Esophagus (tissue), 2 donors: ENCODE measurements at regions not wholly inside any gene's neighbourhood (a gene's known extent, or its start where the extent isn't known, plus 50 kb on each side); places are given as distances from the start of the nearest gene placed in this dataset.
"Not testable (repeated sequence)": the region's sequence is repeated elsewhere in the genome, so short reads cannot be mapped to it uniquely, and the experiment has no call there.

ENCODE experiments used
- H3K27ac ChIP-seq, 2 donors: one replicate each; pipeline ENCODE4 v1.5.1; 2013; ENCODE audit warnings: low read depth in 2 of 2, mild to moderate bottlenecking in 2 of 2, inconsistent platforms in 1 of 2, low read length in 1 of 2, moderate library complexity in 1 of 2
- H3K27me3 ChIP-seq, 2 donors: one replicate each; pipeline ENCODE4 v1.6.1; 2013; ENCODE audit warnings: low read length in 2 of 2, control low read depth in 1 of 2, mild to moderate bottlenecking in 1 of 2; ENCODE audit not compliant: insufficient read depth in 2 of 2, control insufficient read depth in 1 of 2
- H3K36me3 ChIP-seq, 2 donors: one replicate each; pipeline ENCODE4 v1.6.1; 2013; ENCODE audit warnings: low read length in 1 of 2; ENCODE audit not compliant: control insufficient read depth in 2 of 2, insufficient read depth in 2 of 2
- H3K4me1 ChIP-seq, 2 donors: one replicate each; pipeline ENCODE4 v1.6.1; 2013; ENCODE audit warnings: low read length in 1 of 2; ENCODE audit not compliant: control insufficient read depth in 2 of 2, insufficient read depth in 2 of 2
- H3K4me3 ChIP-seq, 2 donors: one replicate each; pipeline ENCODE4 v1.5.1; 2013; ENCODE audit warnings: low read length in 2 of 2, mild to moderate bottlenecking in 2 of 2, low read depth in 1 of 2, moderate library complexity in 1 of 2
- H3K9me3 ChIP-seq, 2 donors: one replicate each; pipeline ENCODE4 v1.6.1; 2013; ENCODE audit warnings: mild to moderate bottlenecking in 2 of 2, low read depth in 1 of 2, low read length in 1 of 2, moderate library complexity in 1 of 2; ENCODE audit not compliant: control insufficient read depth in 2 of 2, insufficient read depth in 1 of 2
- WGBS, 2 donors: extraction: QIAGEN DNeasy Blood & Tissue Kit; methylation state at CpG; one replicate each; pipeline ENCODE4 v1.1.7; 2013; 5-methylcytosine and 5-hydroxymethylcytosine counted together
- donor health status: healthy with polysubstance abuse.
- donor health status: Bipolar disorder and iron deficiency.

DNA sequence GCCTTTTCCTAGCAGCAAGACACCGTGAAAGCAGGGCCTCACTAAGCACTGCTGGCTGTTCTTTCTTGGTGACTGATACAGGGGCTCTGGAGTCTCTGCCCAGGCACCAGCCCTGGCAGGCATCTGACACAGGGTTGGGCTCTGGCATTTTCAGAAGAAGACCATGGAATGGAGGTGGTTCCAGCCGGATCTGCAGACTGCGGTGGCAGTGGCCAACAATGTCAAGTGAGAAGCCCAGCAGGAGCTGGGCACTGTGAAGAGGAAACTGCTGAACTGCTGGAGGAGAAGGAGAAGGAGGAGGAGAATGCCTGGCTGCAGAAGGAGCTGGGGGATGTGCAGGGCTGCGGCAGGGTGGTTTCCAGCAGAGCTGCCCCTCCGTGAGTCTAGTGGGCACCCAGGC lies 101.8 kb downstream of the TBC1D26 start:
- not testable (repeated sequence) for H3K4me1 ChIP-seq, H3K36me3 ChIP-seq, H3K27me3 ChIP-seq, H3K9me3 ChIP-seq, H3K4me3 ChIP-seq, H3K27ac ChIP-seq
- 75 to 78% methylated on average over 2 to 5 of the region's 5 CpGs for WGBS, 2 donors

DNA sequence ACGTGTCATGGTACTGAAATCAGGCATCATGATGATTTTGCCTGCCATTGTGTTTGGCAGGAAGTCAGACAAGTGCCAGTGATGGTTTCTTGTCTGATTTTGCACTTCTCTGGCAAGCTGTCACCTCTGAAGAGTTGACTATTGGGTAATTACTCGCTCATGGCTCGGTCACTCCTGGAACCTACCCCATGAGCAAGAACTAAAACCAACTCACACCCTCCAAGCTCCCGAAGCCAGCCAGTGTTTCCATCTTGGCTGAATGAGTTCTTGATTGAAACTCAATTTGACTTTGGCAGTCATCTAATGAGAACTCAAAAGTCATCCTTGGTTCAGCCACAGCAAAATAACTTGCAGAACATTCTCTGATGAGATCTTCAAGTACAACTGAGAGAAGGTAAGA lies 103.4 kb downstream of the TBC1D26 start:
- H3K4me1 ChIP-seq, H3K4me3 ChIP-seq, H3K27me3 ChIP-seq, H3K27ac ChIP-seq, H3K36me3 ChIP-seq, H3K9me3 ChIP-seq: not testable (repeated sequence)
- 79 to 88% methylated on average over 4 of the region's 4 CpGs for WGBS, 2 donors

DNA sequence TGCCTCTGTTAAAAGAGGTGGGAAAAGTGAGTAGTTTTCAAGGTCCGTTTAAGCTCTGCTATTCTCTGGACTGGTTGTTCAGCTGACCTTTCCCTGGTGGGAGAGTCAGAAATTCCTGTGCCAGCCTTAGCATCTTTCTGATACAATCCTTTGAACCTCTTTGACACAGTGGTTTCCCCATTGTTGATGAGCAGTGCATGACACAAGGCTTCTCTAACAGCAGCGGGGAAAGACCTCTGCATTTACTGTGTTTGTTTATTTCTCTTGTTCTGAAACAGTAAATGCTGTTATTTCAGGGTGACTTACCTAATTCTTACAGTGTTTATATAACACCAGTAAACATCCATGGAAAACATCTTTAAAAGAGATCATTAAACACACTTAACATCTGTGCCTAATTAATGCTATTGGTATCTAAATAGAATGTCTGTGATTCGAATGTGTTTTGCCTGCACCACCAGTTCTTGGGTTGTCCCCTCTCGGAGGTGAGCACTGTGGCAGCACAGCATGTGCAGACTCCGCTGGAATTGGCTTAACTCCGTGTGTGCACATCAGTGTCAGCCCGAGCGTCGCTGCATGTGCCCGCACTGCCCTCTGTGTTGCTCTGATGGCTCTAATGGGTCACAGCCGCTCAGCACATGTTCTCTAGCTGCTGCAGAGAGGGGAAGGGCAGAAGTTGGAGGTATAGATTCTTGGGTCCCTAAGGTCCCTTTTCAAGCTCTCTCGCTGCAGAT lies 104.3 kb downstream of the TBC1D26 start:
- H3K36me3 ChIP-seq, H3K4me3 ChIP-seq, H3K9me3 ChIP-seq, H3K27ac ChIP-seq, H3K4me1 ChIP-seq, H3K27me3 ChIP-seq: not testable (repeated sequence)
- WGBS, 2 donors = 89 to 93% methylated on average over 4 to 8 of the region's 12 CpGs

DNA sequence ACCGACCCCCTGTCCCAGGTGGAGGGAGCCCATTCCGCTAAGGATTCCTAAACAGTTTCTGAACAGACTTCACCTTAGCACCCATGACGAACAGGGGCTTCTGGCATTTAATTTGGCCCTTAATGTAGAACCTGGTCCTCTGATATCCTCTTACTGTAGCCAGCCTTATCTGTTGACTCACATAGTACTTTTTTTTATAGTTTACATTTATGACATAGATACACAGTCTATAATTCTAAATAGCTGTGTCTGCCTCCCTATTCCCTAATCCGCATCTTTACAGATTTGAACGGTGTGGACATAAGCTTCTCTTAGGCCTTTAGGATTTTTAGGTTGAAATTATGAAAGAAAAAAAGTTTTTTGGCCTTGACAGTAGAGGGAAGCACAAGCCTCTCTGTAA lies 104.9 kb downstream of the TBC1D26 start:
- 90 to 91% methylated on average over 5 of the region's 5 CpGs for whole genome bisulfite sequencing, 2 donors
- not testable (repeated sequence) for H3K9me3 ChIP-seq, H3K27me3 ChIP-seq, H3K27ac ChIP-seq, H3K4me3 ChIP-seq, H3K4me1 ChIP-seq, H3K36me3 ChIP-seq

DNA sequence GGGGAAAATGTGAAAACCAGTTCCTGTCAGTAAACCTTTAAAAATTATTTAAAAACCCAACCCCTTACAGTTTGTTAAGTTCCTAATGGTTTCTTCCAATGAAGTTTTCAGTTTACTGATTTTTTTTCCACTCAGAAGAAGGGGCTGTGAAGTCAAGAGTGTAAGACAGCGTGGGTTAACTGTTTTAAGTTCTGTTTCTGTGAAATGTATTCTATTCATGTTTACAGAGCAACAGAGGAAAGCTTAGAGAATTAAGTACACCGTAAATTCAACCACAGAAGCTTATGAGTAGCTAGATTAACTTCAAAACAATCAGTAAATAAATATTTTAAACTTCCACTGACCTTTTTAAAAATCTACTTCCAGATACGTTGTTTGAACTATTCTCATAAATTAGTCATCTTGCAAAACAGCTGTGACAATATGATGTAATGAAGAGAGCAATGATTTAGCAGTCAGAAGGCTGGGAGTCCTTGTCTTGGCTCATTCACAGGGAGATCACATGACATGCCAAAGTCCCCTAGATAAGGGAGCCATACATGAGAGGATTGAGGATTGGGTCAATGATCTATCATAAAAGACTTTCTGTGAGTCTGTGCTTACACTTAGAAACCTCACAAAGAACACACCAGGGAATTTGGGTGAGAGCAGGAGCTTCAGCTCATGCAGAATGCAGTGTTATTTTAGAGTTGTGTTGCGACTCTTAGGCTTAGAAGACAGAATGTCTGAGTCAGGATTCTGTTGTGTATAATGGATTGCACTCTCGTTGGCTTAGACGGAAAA lies 97.3 kb upstream of the ADORA2B start:
- H3K9me3 ChIP-seq, H3K36me3 ChIP-seq, H3K27ac ChIP-seq, H3K27me3 ChIP-seq, H3K4me3 ChIP-seq, H3K4me1 ChIP-seq: not testable (repeated sequence)
- 45% methylated on average over 5 of the region's 6 CpGs for WGBS, 2 donors

DNA sequence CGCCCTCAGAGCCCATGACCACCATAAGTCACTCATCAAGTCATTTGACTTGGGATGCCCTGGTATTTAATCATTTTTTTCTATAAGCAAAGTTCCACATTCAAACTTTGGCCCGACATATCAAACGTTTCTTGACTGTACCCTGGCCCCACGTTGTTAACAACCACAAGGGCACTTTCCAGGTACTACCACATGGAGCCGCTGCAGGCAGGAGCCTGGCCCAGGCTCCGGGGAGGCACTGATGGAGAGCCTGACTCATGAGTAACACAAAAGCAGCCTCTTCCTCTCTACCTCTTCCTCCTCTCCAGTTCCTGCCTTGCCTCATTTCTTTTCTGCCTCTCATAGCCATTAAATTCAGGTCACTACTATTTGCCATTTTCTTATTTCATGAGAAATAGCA lies 95.9 kb upstream of the ADORA2B start:
- H3K4me1 ChIP-seq, H3K27me3 ChIP-seq, H3K36me3 ChIP-seq, H3K4me3 ChIP-seq, H3K27ac ChIP-seq, H3K9me3 ChIP-seq: not testable (repeated sequence)
- WGBS, 2 donors = 24 to 35% methylated on average over 5 to 6 of the region's 6 CpGs

DNA sequence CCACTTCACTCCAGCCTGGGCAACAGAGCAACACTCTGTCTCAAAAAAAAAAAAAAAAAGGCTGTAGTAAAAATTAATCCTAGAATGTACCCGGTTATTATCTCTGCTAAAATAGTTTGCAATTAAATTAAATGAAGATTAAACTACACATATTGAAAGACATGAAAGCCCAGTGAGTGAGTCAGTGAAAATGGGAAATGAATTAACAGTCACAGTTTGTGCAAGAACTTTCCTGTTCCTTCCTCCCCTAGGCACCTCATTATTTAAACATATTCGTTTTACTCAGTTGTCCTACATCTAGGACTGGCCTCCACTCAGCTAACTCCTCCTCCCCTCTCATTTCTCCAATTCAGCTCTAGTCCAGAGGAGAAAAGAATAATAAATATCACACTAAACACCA lies 94.9 kb upstream of the ADORA2B start:
- H3K4me3 ChIP-seq, H3K9me3 ChIP-seq, H3K36me3 ChIP-seq, H3K27ac ChIP-seq, H3K27me3 ChIP-seq, H3K4me1 ChIP-seq: not testable (repeated sequence)
- WGBS, 2 donors = 50 to 58% methylated on average over 2 of the region's 2 CpGs

DNA sequence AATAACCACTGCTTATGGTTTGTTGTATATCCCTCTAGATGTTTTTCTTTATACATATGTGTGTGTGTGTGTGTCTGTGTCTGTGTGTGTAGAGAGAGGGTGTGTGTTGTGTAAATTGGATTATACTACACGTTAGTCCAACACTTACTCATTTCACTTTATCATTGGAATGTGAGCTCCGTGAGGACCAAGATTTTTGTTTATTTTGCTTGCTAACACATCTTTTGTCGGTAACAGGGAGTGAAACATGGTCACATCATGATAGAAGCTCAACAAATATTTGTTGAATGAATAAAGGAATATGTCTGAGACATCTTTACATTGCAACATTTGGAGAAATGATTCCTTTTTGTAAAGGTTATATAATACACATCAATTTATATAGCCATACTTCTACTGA lies 94.2 kb upstream of the ADORA2B start:
- not testable (repeated sequence) for H3K4me3 ChIP-seq, H3K4me1 ChIP-seq, H3K27ac ChIP-seq, H3K27me3 ChIP-seq, H3K36me3 ChIP-seq, H3K9me3 ChIP-seq
- 49 to 65% methylated on average over 3 of the region's 3 CpGs for WGBS, 2 donors

DNA sequence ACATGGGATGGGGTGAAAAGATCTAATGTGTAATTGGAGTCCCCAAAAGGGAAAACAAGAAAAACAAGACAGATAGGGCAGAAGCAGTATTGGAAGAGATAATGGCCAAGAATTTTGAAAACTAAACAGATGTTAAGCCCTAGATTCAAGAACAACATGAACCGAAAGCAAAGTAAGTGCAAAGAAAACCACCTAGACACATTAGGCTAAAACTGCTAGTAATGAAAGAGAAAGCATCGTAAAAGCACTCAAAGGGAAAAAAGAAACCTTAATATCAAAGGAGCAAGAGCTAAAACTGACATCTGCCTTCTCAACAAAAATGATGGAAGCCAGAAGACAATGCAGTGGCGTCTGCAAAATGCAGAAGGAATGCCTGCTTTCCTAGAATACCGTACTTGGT lies 92.1 kb upstream of the ADORA2B start:
- H3K4me1 ChIP-seq, H3K9me3 ChIP-seq, H3K27me3 ChIP-seq, H3K4me3 ChIP-seq, H3K27ac ChIP-seq, H3K36me3 ChIP-seq: not testable (repeated sequence)
- WGBS, 2 donors = 40% methylated on average over 2 of the region's 4 CpGs; no CpG with 5 or more reads in 1 of the 2 donors

DNA sequence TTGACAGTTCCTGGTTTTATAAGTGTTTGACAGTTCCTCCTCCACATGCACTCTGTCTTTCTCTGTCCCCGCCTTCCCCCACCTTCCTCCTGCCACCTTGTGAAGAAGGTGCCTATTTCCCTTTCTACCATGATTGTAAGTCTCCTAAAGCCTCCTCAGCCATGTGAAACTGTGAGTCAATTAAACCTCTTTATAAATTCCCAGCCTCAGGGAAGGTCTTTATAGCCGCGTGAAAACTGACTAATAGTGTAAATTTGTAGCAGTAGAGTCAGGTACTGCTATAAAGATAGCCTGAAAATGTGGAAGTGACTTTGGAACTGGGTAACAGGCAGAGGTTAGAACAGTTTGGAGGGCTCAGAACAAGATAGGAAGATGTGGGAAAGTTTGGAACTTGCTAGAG lies 88.7 kb upstream of the ADORA2B start:
- H3K4me3 ChIP-seq, H3K4me1 ChIP-seq, H3K27me3 ChIP-seq, H3K9me3 ChIP-seq, H3K27ac ChIP-seq, H3K36me3 ChIP-seq: not testable (repeated sequence)
- 40 to 42% methylated on average over 2 of the region's 3 CpGs for WGBS, 2 donors
